NCI-H69 (cell line): ENCODE measurements at regions not wholly inside any gene's neighbourhood (a gene's known extent, or its start where the extent isn't known, plus 50 kb on each side); places are given as distances from the start of the nearest gene placed in this dataset.

ENCODE experiments used
- DNase-seq: peaks from one replicate; lab custom pipeline; 2025; lab: John Stamatoyannopoulos, UW

DNA sequence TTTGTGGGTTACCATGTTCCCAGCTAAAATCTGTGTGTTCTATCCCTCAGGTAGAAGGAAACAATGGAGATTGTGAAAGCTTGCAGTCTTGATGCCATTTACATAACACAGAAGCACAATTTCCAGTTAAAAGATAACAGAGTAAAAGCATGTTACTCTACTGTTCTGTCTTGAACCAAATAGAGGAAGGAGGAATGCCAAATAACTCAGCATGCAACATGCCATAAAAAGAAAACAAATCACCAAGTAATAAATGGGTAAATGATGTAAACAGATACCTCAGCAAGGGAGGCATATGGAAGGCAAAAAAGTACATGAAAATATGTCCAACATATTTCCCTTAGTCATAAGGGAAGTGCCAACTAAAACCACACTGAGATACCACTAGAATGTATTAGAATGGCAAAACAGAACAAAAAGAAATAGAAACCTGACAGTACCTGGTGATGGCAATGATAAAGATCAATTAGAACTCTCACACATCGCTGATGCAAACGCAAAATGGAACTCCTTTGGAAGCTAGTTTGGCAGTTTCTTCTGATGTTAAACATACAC is 502.6 kb upstream of the HS3ST1 start:
- DNase-seq: no peak

DNA sequence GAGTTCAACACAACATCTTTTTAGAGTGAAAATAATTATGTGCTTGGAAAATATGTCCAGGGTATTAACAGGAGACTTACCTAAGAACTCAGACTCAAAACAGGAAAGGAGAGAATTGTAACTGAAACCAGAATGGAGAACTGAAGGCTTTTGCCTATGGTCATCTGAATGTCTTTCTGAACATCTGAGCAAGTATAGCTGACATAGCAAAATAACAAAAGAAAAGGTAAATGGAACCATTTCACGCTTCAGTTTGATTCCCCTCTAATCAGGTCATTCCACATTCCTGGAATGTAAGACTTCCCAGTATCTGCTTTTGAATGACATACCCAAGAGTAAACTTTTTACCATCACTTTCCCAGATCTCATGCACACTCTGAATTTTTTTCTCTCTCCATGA is 500.4 kb upstream of the HS3ST1 start:
- DNase-seq: no peak

DNA sequence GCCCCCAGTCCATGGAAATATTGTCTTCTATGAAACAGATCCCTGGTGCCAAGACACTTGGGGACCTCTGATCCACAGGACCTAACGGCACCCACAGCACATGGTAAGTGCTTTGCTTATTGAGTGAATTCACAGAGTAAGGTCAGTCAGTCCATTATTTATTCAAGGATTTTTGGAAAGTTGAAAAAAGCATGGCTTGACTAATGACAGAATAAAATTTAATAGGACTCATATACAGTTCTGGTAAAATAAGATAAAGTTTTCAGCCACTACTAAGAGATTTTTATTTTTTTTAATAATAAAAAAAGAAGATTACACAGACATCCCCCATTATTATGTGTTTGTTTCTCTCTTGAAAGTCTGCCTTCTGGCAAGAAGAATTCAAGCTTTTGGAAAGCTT is 490.6 kb upstream of the HS3ST1 start:
- no peak for DNase-seq

DNA sequence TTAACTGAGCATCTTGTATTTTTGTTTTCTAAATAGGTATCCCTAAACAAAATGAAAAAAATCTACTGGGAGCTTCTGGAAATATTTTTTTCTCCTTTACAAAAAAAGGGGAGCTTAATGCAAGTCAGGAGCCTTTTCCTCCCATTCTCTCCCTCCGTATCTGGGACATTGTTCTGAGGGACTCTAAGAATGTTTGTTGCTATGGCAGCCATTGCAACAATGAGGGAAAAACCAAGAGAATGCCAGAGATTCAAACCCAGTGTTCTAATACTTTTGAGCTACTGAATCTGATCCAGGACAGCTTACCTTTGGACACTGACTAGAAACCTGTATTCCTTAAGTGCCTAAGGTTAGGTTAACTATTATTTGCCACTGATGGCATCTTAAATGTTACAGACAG is 485.7 kb upstream of the HS3ST1 start:
- DNase-seq: no peak

DNA sequence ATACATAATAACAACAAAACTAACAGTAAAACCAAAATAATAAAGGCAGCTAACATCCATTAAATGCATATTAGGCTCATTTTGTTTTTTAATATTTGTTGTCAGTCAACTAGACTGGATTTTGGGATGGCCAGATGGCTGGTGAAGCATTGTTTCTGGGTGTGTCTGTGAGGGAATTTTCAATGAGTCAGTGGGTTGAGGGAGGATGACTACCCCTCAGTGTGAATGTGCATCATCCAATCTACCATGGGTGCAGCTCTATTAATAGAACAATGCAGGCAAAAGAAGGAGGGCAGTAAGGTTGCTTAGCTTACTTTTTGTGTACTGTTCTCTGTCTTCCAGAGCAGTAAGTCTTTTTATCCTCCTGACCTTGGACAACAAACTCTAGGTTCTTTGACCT is 484.2 kb upstream of the HS3ST1 start:
- no peak for DNase-seq

DNA sequence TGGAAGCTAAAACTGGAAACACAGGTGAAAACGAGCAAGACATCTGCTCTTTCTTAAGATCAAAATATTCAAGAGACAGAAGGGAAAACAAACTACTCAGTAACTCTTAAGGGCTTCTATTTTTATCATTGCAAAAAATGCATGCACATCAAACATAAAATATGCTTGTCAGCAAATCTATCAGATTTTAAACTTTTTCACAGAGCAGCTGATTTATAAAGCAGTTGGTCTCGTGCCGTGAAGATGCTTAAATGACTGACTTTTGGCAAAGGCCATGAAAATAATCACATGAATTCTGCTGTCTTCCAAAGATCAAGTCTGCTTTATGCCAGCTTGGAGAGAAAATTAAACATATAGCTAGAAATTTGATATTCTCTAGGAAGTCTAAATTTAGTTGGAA is 482.1 kb upstream of the HS3ST1 start:
- no peak for DNase-seq

DNA sequence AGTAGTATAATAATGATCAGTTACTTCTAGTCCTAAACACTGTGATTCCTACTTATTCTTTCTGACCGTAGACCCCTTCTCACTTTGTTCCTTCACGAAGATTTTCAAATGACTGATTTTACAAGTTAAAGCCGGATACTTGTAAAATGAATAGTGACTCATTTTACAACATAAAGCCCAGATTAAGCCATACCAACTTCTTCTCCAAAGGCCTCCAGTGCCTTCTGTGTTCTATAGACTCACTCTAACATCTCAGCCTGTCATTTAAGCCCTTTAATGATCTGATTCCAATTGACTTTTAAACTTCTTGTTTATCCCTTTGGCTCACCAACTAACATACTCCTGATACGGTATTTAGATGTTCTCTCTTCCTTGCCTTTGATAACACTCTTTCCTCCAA is 480.0 kb upstream of the HS3ST1 start:
- no peak for DNase-seq

DNA sequence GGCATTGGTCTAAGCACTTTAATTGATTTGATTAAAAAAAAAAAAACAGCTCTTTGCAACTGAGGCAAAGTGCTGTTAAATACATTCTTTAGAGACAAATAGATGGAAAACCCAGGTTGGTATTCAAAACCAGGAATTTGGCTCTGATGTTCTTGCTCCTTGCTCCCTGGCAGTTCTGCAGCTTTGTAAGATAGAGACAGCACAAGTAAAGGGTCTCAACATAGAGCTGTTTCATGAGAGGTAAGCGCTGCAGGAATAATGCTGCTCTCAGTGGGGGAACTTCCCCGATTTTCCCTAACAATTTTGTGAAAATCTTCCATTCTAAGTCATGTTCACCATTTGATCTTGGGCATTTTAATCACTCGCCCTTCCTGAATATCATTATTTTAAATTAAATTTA is 479.5 kb upstream of the HS3ST1 start:
- DNase-seq: no peak

DNA sequence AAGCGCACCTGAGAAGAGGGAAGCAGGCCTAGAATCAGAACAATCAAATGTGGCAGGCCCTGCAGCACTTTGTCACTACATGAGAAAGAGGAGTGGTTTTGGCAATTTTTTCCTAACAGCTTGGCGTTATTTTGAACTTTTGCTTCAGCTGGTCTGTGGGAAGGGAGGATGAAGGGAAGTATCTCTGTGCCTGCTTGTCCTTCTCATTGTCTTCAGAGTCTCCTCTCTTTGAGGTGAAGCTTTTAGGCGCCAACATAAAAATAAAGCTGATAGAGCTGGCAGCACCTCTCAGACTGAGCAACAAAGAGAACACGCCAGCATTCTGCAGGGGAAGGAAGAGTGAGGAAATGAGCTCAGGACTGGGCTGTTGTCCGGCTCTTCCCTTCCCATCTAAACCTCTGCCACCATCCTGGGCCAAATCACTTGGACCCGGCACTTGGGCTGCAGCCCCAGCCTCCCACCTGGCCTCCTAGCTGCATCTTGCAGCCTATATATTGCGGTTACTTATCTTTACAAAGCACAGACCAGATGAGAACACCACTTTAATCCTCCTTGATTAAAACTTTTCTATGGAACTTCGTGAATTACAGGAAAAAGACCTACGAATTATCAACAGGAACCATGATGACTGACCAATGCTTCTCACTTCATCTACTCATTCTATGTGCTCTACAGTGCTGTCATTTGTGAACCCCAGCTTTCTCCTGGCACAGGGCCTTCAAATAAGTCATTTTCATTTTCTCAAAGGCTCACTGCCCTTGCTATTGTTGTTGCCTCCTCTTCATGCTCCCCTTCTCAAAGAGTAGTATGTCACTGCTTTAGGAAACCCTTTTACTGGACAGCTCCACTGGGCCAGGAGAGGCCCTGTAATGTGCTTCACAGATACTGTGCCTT is 476.4 kb upstream of the HS3ST1 start:
- no peak for DNase-seq

DNA sequence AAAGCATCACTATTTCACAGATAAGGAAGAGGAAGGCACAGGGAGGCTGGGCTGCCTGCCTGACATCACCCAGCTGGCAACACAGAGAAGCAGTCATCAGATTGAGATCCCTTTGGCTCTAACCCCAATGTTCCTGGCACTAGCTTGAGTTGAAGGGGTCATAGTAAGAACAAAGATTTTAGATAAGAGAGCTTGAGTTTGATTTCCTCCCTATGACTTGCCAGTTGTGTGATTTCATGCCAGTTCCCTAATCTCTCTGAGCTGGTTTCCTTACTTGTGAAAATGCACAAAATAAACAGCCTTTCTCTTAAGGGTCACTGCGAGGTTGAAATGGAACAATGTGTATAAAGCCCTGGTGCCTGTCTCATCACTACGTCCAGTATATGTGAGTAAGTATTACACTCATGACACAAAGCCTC is 475.4 kb upstream of the HS3ST1 start:
- no peak for DNase-seq

DNA sequence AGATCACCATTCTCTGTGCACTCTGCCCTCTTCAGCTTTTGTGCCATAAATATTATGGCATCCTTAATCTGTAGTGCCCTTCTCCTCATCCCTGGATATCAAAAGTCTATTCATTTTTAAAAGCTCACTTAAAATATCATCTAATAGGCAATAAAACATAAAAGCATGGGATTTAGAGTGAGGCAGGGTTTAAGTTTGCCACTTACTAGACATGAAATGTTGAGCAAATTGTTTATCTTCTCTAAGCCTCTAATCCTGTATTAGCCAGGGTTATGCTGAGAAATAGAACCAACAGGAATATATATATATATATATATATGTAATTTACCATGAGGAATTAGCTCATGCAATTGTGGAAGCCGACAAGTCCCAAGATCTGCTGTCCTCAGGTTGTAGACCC is 472.4 kb upstream of the HS3ST1 start:
- no peak for DNase-seq

DNA sequence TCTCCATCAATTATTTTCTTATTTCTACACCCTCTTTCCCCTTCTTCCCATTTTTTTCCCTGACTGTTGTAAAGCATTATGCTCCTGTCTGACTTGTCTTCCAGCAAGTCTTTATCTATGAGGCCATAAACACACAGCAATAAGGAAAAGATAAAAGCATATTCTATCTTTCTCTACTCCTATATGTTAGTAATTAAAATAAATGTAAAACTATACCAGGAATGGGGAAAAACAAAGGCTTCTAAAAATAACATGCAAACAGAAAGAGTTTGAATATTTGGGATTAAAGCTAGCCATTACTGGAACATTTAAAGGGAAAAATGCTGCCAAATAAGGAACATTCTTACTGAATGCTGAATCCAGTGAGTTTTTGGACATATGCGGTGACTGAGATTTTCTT is 471.7 kb upstream of the HS3ST1 start:
- no peak for DNase-seq

DNA sequence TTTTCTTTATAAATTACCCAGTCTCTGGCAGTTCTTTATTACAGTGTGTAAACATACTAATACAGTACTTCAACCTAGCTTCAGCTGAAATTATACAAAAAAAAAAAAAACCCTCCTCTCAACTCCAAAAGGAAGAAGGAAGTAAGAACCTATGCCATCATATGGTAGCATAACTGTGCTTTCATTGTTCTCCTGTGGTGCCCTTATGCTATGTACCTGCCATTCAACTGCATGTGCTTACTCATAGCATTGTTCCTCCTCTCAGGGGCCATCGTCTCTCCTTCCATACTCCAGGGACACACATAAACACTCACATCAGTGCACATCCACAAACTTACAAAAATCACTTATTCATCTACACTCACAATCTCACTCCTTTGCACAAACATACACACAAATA is 470.1 kb upstream of the HS3ST1 start:
- DNase-seq: no peak

DNA sequence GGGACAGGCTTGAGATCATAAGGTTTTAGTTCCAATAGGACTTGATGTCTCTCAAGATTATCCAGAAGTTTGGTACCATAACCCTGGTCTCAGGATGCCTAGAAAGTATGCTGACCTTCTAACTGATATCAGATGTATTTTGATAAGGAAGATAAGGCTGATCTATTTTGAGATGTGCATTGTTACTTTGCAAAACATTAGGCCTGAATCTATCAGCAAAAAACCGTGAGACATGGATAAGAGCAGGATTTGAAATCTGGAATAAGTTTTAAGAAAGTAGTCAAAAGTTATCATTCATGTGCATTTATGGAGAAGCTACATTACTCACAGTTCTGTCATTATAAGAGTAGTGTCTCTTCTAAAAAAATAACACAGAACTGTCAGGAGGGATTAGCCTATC is 467.1 kb upstream of the HS3ST1 start:
- DNase-seq: no peak

DNA sequence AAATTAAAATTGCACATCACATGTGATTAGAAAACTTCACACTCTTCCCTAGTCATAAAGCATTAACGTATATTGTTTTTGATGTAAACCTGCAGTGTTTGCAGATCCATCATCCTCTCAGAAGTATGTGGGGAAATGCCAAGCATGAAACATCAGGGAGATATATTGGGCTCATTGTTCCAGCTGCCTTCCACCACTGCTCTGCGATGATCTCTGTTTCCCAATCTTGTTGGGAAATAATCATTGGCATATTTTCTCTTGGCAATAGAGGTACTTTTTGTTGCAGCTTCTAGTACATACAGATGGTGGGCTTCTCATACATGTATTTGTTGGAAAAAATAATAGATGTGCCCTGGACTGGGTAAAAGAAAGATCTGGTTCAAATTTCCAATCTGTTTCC is 466.3 kb upstream of the HS3ST1 start:
- no peak for DNase-seq

DNA sequence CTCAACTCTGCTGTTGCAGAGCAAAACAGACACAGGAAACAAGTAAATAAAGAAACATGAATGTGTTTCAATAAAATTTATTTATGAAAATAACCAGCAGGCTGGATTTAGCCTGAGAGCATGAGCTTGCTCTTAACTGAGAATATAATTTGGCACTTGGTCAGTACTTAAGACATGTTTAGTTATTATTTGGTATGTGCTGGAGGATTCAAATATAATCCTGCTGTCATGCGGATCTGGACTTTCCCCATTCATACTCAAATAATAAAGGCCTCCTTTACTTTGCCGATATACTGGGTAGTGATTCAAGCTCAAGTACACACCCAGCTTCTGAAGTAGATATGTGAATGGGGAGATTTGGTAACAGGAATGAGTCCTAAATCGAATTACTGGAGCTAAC is 465.5 kb upstream of the HS3ST1 start:
- DNase-seq: no peak

DNA sequence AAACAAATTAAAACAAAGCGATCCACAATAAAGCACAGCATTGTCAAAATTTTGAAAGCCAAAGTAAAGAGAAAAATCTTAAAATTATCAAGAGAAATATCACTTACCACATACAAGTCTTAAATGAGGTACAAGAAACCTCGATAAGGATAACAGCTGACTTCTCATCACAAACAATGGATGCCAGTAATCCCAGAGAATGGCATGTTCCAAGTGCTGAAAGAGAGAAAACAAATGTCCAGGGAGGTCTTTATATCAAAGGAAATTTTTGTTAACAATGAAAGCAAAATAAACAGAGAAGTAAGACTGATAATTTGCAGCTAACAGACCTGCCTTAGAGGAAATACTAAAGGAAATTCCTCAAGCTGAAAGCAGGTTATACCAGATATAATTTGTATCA is 460.4 kb upstream of the HS3ST1 start:
- no peak for DNase-seq

DNA sequence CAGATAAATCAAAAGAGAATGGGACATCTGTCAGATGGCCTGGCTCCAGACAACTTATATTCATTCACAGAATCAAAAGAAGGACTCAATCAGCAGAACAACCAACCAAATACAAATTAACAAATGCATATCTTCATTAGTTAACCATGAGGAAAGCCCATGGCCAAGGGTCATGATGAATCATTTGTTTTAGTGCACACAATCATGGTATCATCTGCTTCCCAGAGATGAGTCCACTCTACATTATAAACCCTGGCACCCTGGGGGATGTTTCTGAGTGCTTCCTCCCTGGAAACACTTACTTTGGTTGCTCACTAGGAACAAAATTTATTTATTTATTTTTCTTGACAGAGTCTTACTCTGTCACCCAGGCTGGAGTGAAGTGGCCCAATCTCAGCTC is 453.3 kb upstream of the HS3ST1 start:
- DNase-seq: peak; percentile 69

DNA sequence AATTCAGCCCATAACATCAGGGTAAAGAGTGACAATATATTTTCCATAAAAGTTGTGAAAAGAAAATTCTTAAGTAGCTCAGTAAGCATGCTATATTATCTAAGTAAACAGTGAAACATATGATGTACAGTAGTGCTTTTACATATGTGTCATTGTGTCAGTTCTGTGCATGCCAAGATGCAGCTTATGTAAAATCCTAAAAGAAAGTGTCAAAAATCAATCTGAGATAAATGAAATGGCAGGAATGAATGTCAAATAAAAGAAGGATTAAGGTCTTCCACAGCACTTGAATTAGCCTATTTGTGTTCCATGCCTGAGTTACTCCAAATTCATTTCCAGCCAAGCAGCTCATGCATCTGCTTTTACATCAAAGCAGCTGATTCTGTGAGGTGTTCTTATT is 452.7 kb upstream of the HS3ST1 start:
- DNase-seq: peak; percentile 44

DNA sequence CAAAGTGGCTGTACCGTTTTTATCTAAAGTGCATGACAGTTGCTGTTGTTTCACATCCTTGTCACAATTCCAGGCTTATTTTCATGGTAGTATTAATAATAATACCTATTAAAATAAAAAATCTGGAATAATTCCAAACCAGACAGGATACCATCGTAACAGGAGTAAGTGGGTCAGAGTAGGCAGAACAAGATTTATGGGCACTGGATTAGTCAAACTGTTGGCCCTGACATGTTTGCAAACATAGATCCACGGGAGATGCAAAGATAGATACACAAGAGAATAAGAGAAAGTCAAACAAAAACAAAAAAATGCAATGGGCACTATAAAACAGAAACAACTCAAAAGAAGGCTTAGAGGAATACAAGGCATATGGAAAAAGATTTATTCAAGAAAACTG is 449.5 kb upstream of the HS3ST1 start:
- peak; percentile 57 for DNase-seq

DNA sequence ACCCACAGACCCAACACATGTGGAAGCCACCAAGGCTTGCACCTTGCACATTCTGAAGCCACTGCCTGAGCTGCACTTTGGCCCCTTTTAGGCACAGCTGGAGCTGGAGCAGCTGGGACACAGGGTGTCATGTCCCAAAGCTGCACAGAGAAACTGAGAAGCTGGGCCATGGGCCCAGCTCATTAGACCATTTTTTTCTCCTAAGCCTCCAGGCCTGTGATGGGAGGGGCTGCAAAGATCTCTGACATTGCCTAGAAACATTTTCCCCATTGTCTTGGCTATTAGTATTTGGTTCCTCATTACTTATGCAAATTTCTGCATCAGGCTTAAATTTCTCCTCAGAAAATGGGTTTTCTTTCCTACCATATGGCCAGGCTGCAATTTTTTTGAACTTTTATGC is 447.4 kb upstream of the HS3ST1 start:
- DNase-seq: no peak

DNA sequence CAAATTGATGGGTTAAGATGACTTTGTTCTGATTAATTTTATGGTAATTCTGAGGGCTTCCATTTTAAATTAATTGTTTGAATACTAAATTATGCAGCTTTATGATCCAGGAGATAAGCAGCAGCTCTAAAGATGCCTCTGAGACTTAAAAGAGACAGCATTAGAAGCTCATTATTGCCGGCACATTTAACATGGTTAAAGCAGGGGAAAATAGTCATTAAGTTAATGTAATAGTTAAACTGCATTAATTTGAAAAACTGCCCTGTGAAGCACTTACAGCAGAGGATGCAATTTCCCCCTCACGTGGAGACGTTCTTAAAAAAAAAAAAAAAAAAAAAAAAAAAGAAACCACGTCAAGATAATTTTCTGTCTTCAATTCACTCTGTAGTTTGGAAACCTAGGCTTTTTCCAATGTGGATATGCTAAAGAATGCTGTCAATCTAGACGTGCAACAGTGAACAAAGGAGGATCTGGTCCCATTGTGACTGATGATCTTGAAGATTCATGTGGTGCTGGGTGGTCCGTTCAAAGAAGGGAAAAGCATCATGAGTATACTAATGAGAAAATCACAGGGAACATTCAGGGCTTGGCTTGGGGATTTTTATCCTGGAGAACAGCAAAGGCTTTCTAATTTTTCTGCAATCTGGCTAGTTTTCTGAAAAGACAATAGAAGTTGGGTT is 440.6 kb upstream of the HS3ST1 start:
- DNase-seq: peak; percentile 48

DNA sequence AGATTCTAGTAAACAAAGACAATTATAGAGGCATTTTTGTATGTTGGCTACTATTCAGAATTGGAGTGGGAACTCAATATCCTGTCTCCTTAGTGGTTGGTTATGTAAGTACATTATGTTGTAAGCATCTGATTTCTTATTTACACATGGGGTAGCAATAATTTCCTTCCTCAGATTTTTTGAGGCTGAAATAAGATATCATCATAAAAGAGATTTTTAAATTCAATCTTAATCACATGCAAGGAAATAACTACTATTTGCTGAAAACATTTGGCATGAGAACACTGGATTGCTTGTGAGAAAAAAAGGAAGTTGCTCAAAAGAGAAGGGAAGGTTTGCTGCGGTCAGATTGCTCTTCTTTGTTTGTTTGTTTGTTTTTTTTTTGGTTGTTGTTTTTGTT is 437.7 kb upstream of the HS3ST1 start:
- DNase-seq: no peak
